HepG2 (cell line): ENCODE measurements at regions not wholly inside any gene's neighbourhood (a gene's known extent, or its start where the extent isn't known, plus 50 kb on each side); places are given as distances from the start of the nearest gene placed in this dataset.

Source experiments
- ATAC-seq: fragments of 200-7000 bp; cut with Tn5 transposase; 3 replicates; pipeline ENCODE4 v1.9.1; 2020; ENCODE audit warnings: mild to moderate bottlenecking, moderate library complexity
- BruUV-seq: library from RNA; stranded (reverse); fragments of 400-500 nt; replicated peaks from 2 replicates; lab custom pipeline; 2021; lab: Mats Ljungman, UMichigan
- CTCF ChIA-PET: fragments of 300-600 bp; formaldehyde crosslinking; extraction: SDS; loops from one replicate; lab custom pipeline; 2021; ENCODE audit warnings: low total read pairs, inconsistent platforms, low intra/inter-chr PET ratio; lab: Yijun Ruan, JAX
- POLR2A ChIA-PET: fragments of 350-600 bp; sonication (Branson Sonifier 250); formaldehyde crosslinking; loops from one replicate; lab custom pipeline; 2020; ENCODE audit warnings: antibody characterized with exemption, inconsistent platforms; lab: Yijun Ruan, JAX
- DNase-seq: peaks from one replicate; pipeline ENCODE4 v3.0.0-alpha.2; 2015; ENCODE audit warnings: low spot score
- FAIRE-seq: peaks from 3 replicates; lab custom pipeline; 2011; peaks lifted over from hg19 to GRCh38; lab: Jason Lieb, UNC
- H2AFZ ChIP-seq: one replicate; pipeline ENCODE4 v1.6.1; 2011; ENCODE audit warnings: low read length, inconsistent platforms
- H3K27ac ChIP-seq: fragments of 300-600 bp; 3 replicates; pipeline ENCODE4 v1.8.0; 2011; ENCODE audit warnings: mixed run types, mild to moderate bottlenecking, mixed read lengths, low read length, inconsistent platforms; ENCODE audit not compliant: insufficient read depth; ENCODE audit errors: extremely low read length
- H3K27me3 ChIP-seq, 2 experiments: fragments of 200-600 bp in 1 of 2; 2 replicates in 1 of 2; 3 replicates in 1 of 2; pipeline versions ENCODE4 v1.6.0 to v1.8.0; 2011; ENCODE audit warnings: low read length in 2 of 2, mild to moderate bottlenecking in 2 of 2, moderate library complexity in 2 of 2, inconsistent platforms in 1 of 2; ENCODE audit not compliant: insufficient read depth in 2 of 2, control insufficient read depth in 1 of 2
- H3K36me3 ChIP-seq, 2 experiments: fragments of 200-600 bp in 1 of 2; replicated peaks in 1 of 2; 2 replicates in 1 of 2; 3 replicates in 1 of 2; pipeline versions ENCODE4 v1.5.1 to v1.8.0; 2011; ENCODE audit warnings: low read length in 2 of 2, inconsistent platforms in 1 of 2; ENCODE audit not compliant: insufficient read depth in 2 of 2, control insufficient read depth in 1 of 2
- H3K4me1 ChIP-seq: 2 replicates; pipeline ENCODE4 v1.5.1; 2012; ENCODE audit warnings: low read length, inconsistent platforms; ENCODE audit not compliant: insufficient read depth
- H3K4me2 ChIP-seq: 2 replicates; pipeline ENCODE4 v1.6.0; 2011; ENCODE audit warnings: low read depth, low read length, inconsistent platforms
- H3K4me3 ChIP-seq, 3 experiments: fragments of 200-600 bp in 1 of 3; sonication (generic), shearing (Covaris generic) in 1 of 3; replicated peaks in 1 of 3; 2 replicates each; pipeline ENCODE4 v1.5.1; 2011 to 2016; ENCODE audit warnings: low read length in 3 of 3, inconsistent platforms in 2 of 3, low read depth in 2 of 3, mild to moderate bottlenecking in 2 of 3, control low read depth in 1 of 3, mixed read lengths in 1 of 3; ENCODE audit not compliant: insufficient read depth in 1 of 3
- H3K79me2 ChIP-seq: one replicate; pipeline ENCODE4 v1.6.1; 2011; ENCODE audit warnings: low read length, inconsistent platforms; ENCODE audit not compliant: insufficient read depth
- H3K9ac ChIP-seq: 2 replicates; pipeline ENCODE4 v1.6.0; 2011; ENCODE audit warnings: mild to moderate bottlenecking, low read depth, low read length, inconsistent platforms; ENCODE audit not compliant: insufficient read depth
- H3K9me3 ChIP-seq: 2 replicates; pipeline ENCODE4 v1.5.1; 2012; ENCODE audit warnings: mild to moderate bottlenecking, low read length
- H4K20me1 ChIP-seq: 2 replicates; pipeline ENCODE4 v1.6.0; 2011; ENCODE audit warnings: inconsistent platforms, mild to moderate bottlenecking, low read length, moderate library complexity; ENCODE audit not compliant: insufficient read depth
- AKAP8 ChIP-seq: sonication (generic); formaldehyde crosslinking; IDR thresholded peaks from 2 replicates; pipeline ENCODE4 v1.5.1; 2020; ENCODE audit warnings: mild to moderate bottlenecking, missing genetic modification reagents
- BRD4 ChIP-seq: sonication (generic); formaldehyde crosslinking; IDR thresholded peaks from 2 replicates; pipeline ENCODE4 v1.4.0; 2020; ENCODE audit warnings: missing genetic modification reagents
- ELF3 ChIP-seq: IDR thresholded peaks from 2 replicates; pipeline ENCODE4 v1.6.1; 2016; ENCODE audit warnings: missing genetic modification reagents, missing compliant biosample characterization
- ELF4 ChIP-seq: sonication (generic); formaldehyde crosslinking; IDR thresholded peaks from 2 replicates; pipeline ENCODE4 v1.5.0; 2020; ENCODE audit warnings: missing genetic modification reagents, mild to moderate bottlenecking, moderate library complexity, borderline replicate concordance
- FOXC1 ChIP-seq: sonication (generic); formaldehyde crosslinking; IDR thresholded peaks from 2 replicates; pipeline ENCODE4 v1.8.0; 2022; ENCODE audit warnings: mild to moderate bottlenecking, missing genetic modification reagents, borderline replicate concordance
- FOXK2 ChIP-seq: fragments of 450-650 bp; IDR thresholded peaks from 2 replicates; pipeline ENCODE4 v1.6.1; 2016
- GATAD1 ChIP-seq: IDR thresholded peaks from 2 replicates; pipeline ENCODE4 v1.6.1; 2016; ENCODE audit warnings: missing genetic modification reagents, missing compliant biosample characterization
- JUN ChIP-seq: sonication (generic); formaldehyde crosslinking; IDR thresholded peaks from 2 replicates; pipeline ENCODE4 v1.4.0; 2020; ENCODE audit warnings: mild to moderate bottlenecking, missing genetic modification reagents
- LCORL ChIP-seq, 2 experiments: fragments of 450-650 bp in 1 of 2; sonication (generic) in 1 of 2; formaldehyde crosslinking in 1 of 2; IDR thresholded peaks; 2 replicates each; pipeline versions ENCODE4 v1.5.0 to v1.6.1; 2017 to 2020; ENCODE audit warnings: antibody characterized with exemption in 1 of 2, missing genetic modification reagents in 1 of 2
- LRRFIP1 ChIP-seq: sonication (generic); formaldehyde crosslinking; conservative IDR thresholded peaks from 2 replicates; pipeline ENCODE4 v1.4.0; 2020; ENCODE audit warnings: missing genetic modification reagents
- NFE2L2 ChIP-seq: fragments of 150-350 bp; IDR thresholded peaks from 2 replicates; pipeline ENCODE4 v1.6.1; 2014; ENCODE audit warnings: low read length
- SATB2 ChIP-seq: sonication (generic); formaldehyde crosslinking; IDR thresholded peaks from 2 replicates; pipeline ENCODE4 v1.5.0; 2020; ENCODE audit warnings: missing genetic modification reagents
- TCF12 ChIP-seq, 2 experiments: fragments of 450-650 bp in 1 of 2; sonication (generic) in 1 of 2; formaldehyde crosslinking in 1 of 2; IDR thresholded peaks; 2 replicates each; pipeline versions ENCODE4 v1.6.1 to v1.8.0; 2017 to 2022; ENCODE audit warnings: antibody characterized with exemption in 1 of 2, mild to moderate bottlenecking in 1 of 2, missing genetic modification reagents in 1 of 2, moderate library complexity in 1 of 2
- ZMYM2 ChIP-seq: sonication (generic); formaldehyde crosslinking; IDR thresholded peaks from 2 replicates; pipeline ENCODE4 v1.8.0; 2022; ENCODE audit warnings: mild to moderate bottlenecking, missing genetic modification reagents
- ZNF30 ChIP-seq: sonication (generic); formaldehyde crosslinking; IDR thresholded peaks from 2 replicates; pipeline ENCODE4 v1.5.0; 2020; ENCODE audit warnings: mild to moderate bottlenecking, missing genetic modification reagents
- ZSCAN25 ChIP-seq: sonication (generic); formaldehyde crosslinking; IDR thresholded peaks from 2 replicates; pipeline ENCODE4 v1.8.0; 2022; ENCODE audit warnings: mild to moderate bottlenecking, missing genetic modification reagents
- WGBS: methylation state at CpG from one replicate; pipeline ENCODE4 v1.1.6; 2017; ENCODE audit warnings: low lambda C conversion rate; 5-methylcytosine and 5-hydroxymethylcytosine counted together
- in situ Hi-C: cut with HindIII; loops from 2 replicates; pipeline ENCODE4 v1.10.0; 2017; ENCODE audit warnings: low pct_unique_long_range_greater_than_20kb; ENCODE audit not compliant: extremely low pct_ligation_motif_present
- intact Hi-C: fragments of 100-400 bp; cut with micrococcal nuclease; formaldehyde crosslinking; loops from one replicate; pipeline ENCODE4 v1.10.0; 2022; ENCODE audit not compliant: unreplicated experiment

- no peak overlapping the region for H3K4me3 ChIP-seq
- H3K36me3 ChIP-seq: no peaks in the 10 kb centered on the region
- POLR2A ChIA-PET: no interaction called here
- TF ChIP-seq GATAD1 (CRISPR knock-in tag) (no peak), JUN (no peak), SATB2 (CRISPR knock-in tag) (no peak), AKAP8 (no peak), ZNF30 (CRISPR knock-in tag) (no peak), TCF12 (IDR thresholded peaks at IDR 0.05) (no peak), TCF12 (CRISPR knock-in tag; IDR thresholded peaks at IDR 0.05) (no peak), LCORL (IDR thresholded peaks at IDR 0.05) (no peak), LCORL (CRISPR knock-in tag; IDR thresholded peaks at IDR 0.05) (no peak)
- H3K4me2 ChIP-seq: no peak overlapping the region
- H3K4me1 ChIP-seq: no peaks in the 10 kb centered on the region
- in situ Hi-C loops: no loop called here
- intact Hi-C loops: no loop called here
- FAIRE-seq (no peak), ATAC-seq (no peak), DNase-seq (no peak)
- no peaks in the 10 kb centered on the region for H3K79me2 ChIP-seq
- no peaks in the 10 kb centered on the region for H3K9me3 ChIP-seq
- H4K20me1 ChIP-seq: no peaks in the 10 kb centered on the region
- H2AFZ ChIP-seq: no peak overlapping the region
- no TSS peak for BruUV-seq
- 29% methylated on average over 2 of the region's 2 CpGs for WGBS
- no peak overlapping the region for H3K9ac ChIP-seq
- no peak overlapping the region for H3K27ac ChIP-seq
- CTCF ChIA-PET: no interaction called here
- no peaks in the 10 kb centered on the region for H3K27me3 ChIP-seq
These were observed 93.2 kb upstream of the MBNL1 start for GRCh38 chr3:152175528-152175889.

GRCh38 chr3:152176241-152176640 lies 92.5 kb upstream of the MBNL1 start:
- FAIRE-seq (no peak), ATAC-seq (no peak), DNase-seq (no peak)
- ChIA-PET CTCF (no interaction called here), POLR2A (no interaction called here)
- H3K27me3 ChIP-seq: no peaks in the 10 kb centered on the region
- no TSS peak for BruUV-seq
- H4K20me1 ChIP-seq: no peaks in the 10 kb centered on the region
- no peak overlapping the region for H3K4me3 ChIP-seq
- intact Hi-C loops (no loop called here), in situ Hi-C loops (no loop called here)
- H3K79me2 ChIP-seq: no peaks in the 10 kb centered on the region
- H2AFZ ChIP-seq: no peak overlapping the region
- no peak overlapping the region for H3K27ac ChIP-seq
- no peaks in the 10 kb centered on the region for H3K4me1 ChIP-seq
- no peak overlapping the region for H3K4me2 ChIP-seq
- 2% methylated on average over 2 of the region's 2 CpGs for WGBS
- no peaks in the 10 kb centered on the region for H3K36me3 ChIP-seq
- H3K9me3 ChIP-seq: no peaks in the 10 kb centered on the region
- no peak overlapping the region for H3K9ac ChIP-seq
- no peak for TF ChIP-seq LRRFIP1 (CRISPR knock-in tag)
- no peak for TF ChIP-seq NFE2L2
- no peak for TF ChIP-seq FOXK2
- TF ChIP-seq ELF4 (CRISPR knock-in tag): no peak
- no peak for TF ChIP-seq ELF3 (CRISPR knock-in tag)
- TF ChIP-seq ZSCAN25: no peak
- TF ChIP-seq BRD4 (CRISPR knock-in tag): no peak
- TF ChIP-seq FOXC1 (CRISPR knock-in tag): no peak
- no peak for TF ChIP-seq ZMYM2 (CRISPR knock-in tag)
